H1 (cell line): ENCODE measurements at regions not wholly inside any gene's neighbourhood (a gene's known extent, or its start where the extent isn't known, plus 50 kb on each side); places are given as distances from the start of the nearest gene placed in this dataset.

Experiments used
- CTCF ChIA-PET: fragments of 300-600 bp; sonication (Branson Sonifier 250); formaldehyde crosslinking; loops from one replicate; lab custom pipeline; 2021; ENCODE audit not compliant: partially characterized antibody; lab: Charles Lee
- POLR2A ChIA-PET: fragments of 300-600 bp; sonication (Branson Sonifier 250); formaldehyde crosslinking; loops from one replicate; lab custom pipeline; 2021; ENCODE audit warnings: inconsistent platforms; ENCODE audit not compliant: partially characterized antibody; lab: Charles Lee
- DNase-seq, 2 experiments: peaks; one replicate each; pipeline versions ENCODE4 v3.0.0 to v3.0.0-alpha.2; 2010 to 2022; ENCODE audit warnings: low spot score in 2 of 2, low read depth in 1 of 2, mixed read lengths in 1 of 2
- FAIRE-seq: peaks from 2 replicates; lab custom pipeline; 2011; peaks lifted over from hg19 to GRCh38; lab: Jason Lieb, UNC
- H2AFZ ChIP-seq: 2 replicates; pipeline ENCODE4 v1.8.1; 2012; ENCODE audit warnings: low read length, inconsistent platforms
- H2AK5ac ChIP-seq: 2 replicates; pipeline ENCODE4 v1.6.1; 2013; ENCODE audit warnings: low read depth, low read length
- H2BK120ac ChIP-seq: replicated peaks from 2 replicates; pipeline ENCODE3; 2013; ENCODE audit warnings: low read depth, low read length, inconsistent platforms
- H2BK12ac ChIP-seq: 2 replicates; pipeline ENCODE4 v1.6.1; 2013; ENCODE audit warnings: low read depth, low read length
- H2BK15ac ChIP-seq: 2 replicates; pipeline ENCODE4 v1.6.1; 2013; ENCODE audit warnings: low read length
- H2BK20ac ChIP-seq: 2 replicates; pipeline ENCODE4 v1.6.1; 2013; ENCODE audit warnings: low read length
- H2BK5ac ChIP-seq: 2 replicates; pipeline ENCODE4 v1.6.1; 2013; ENCODE audit warnings: low read depth, low read length
- H3K14ac ChIP-seq: 2 replicates; pipeline ENCODE4 v1.6.1; 2013; ENCODE audit warnings: inconsistent platforms; ENCODE audit not compliant: insufficient read length
- H3K18ac ChIP-seq: 2 replicates; pipeline ENCODE4 v1.6.1; 2013; ENCODE audit warnings: low read length; ENCODE audit errors: extremely low read depth
- H3K23ac ChIP-seq: 2 replicates; pipeline ENCODE4 v1.6.1; 2013; ENCODE audit warnings: inconsistent platforms; ENCODE audit not compliant: insufficient read length
- H3K23me2 ChIP-seq: 2 replicates; pipeline ENCODE4 v1.6.1; 2013; ENCODE audit warnings: low read depth, low read length
- H3K27ac ChIP-seq: 2 replicates; pipeline ENCODE4 v1.6.1; 2011; ENCODE audit warnings: low read depth, low read length, inconsistent platforms
- H3K27me3 ChIP-seq, 4 experiments: replicated peaks in 1 of 4; 1 replicate in 1 of 4; 2 replicates in 3 of 4; pipeline versions ENCODE4 v1.6.1 to v1.8.1; 2011 to 2013; ENCODE audit warnings: low read length in 3 of 4, mild to moderate bottlenecking in 3 of 4, inconsistent platforms in 2 of 4, mixed read lengths in 2 of 4, moderate library complexity in 1 of 4; ENCODE audit not compliant: control insufficient read depth in 3 of 4, insufficient read depth in 3 of 4; ENCODE audit errors: extremely low read depth in 1 of 4
- H3K36me3 ChIP-seq, 4 experiments: 2 replicates each; pipeline versions ENCODE4 v1.6.1 to v1.8.1; 2011 to 2013; ENCODE audit warnings: mild to moderate bottlenecking in 4 of 4, low read length in 3 of 4, moderate library complexity in 2 of 4, control low read depth in 1 of 4, inconsistent platforms in 1 of 4; ENCODE audit not compliant: insufficient read depth in 4 of 4, control insufficient read depth in 2 of 4
- H3K4ac ChIP-seq: replicated peaks from 2 replicates; pipeline ENCODE3; 2013; ENCODE audit warnings: low read length, low read depth, mixed read lengths, inconsistent platforms; ENCODE audit not compliant: insufficient read length
- H3K4me1 ChIP-seq, 4 experiments: replicated peaks in 1 of 4; 1 replicate in 1 of 4; 2 replicates in 3 of 4; pipeline versions ENCODE4 v1.6.1 to v1.8.1; 2011 to 2013; ENCODE audit warnings: low read length in 3 of 4, inconsistent platforms in 2 of 4, mixed read lengths in 1 of 4; ENCODE audit not compliant: insufficient read depth in 4 of 4, control insufficient read depth in 3 of 4
- H3K4me2 ChIP-seq, 2 experiments: 2 replicates each; pipeline versions ENCODE4 v1.6.1 to v1.8.1; 2011 to 2013; ENCODE audit warnings: low read depth in 2 of 2, low read length in 2 of 2, control low read depth in 1 of 2, inconsistent platforms in 1 of 2, mild to moderate bottlenecking in 1 of 2; ENCODE audit not compliant: insufficient read depth in 1 of 2
- H3K4me3 ChIP-seq, 4 experiments: fragments of 200-600, 300-600 bp in 1 of 4; sonication (generic), shearing (Covaris generic), sonication (Bioruptor Twin) in 1 of 4; 2 replicates each; pipeline versions ENCODE4 v1.5.1 to v1.8.1; 2011 to 2016; ENCODE audit warnings: low read length in 4 of 4, low read depth in 3 of 4, control low read depth in 2 of 4, inconsistent platforms in 2 of 4, mild to moderate bottlenecking in 2 of 4, mixed read lengths in 1 of 4, moderate library complexity in 1 of 4; ENCODE audit not compliant: insufficient read depth in 2 of 4; ENCODE audit errors: extremely low read depth in 1 of 4
- H3K56ac ChIP-seq: replicated peaks from 2 replicates; pipeline ENCODE3; 2013; ENCODE audit warnings: low read depth, mild to moderate bottlenecking, mixed read lengths, low read length, inconsistent platforms; ENCODE audit not compliant: insufficient read length
- H3K79me1 ChIP-seq: 2 replicates; pipeline ENCODE4 v1.6.1; 2013; ENCODE audit warnings: low read depth, low read length, control low read depth
- H3K79me2 ChIP-seq, 2 experiments: 2 replicates each; pipeline versions ENCODE4 v1.6.1 to v1.8.1; 2012 to 2013; ENCODE audit warnings: low read length in 2 of 2, mild to moderate bottlenecking in 2 of 2, inconsistent platforms in 1 of 2; ENCODE audit not compliant: insufficient read depth in 2 of 2, control insufficient read depth in 1 of 2
- H3K9ac ChIP-seq, 4 experiments: replicated peaks in 1 of 4; 1 replicate in 1 of 4; 2 replicates in 3 of 4; pipeline versions ENCODE4 v1.6.1 to v1.8.1; 2011 to 2013; ENCODE audit warnings: low read depth in 3 of 4, low read length in 3 of 4, control low read depth in 2 of 4, mild to moderate bottlenecking in 2 of 4, moderate library complexity in 2 of 4, inconsistent platforms in 1 of 4; ENCODE audit errors: extremely low read depth in 1 of 4
- H3K9me3 ChIP-seq, 2 experiments: 2 replicates each; pipeline versions ENCODE4 v1.6.1 to v1.8.1; 2012 to 2013; ENCODE audit warnings: mild to moderate bottlenecking in 2 of 2, moderate library complexity in 2 of 2, control low read depth in 1 of 2, inconsistent platforms in 1 of 2, low read depth in 1 of 2, low read length in 1 of 2, mixed read lengths in 1 of 2; ENCODE audit not compliant: insufficient read depth in 2 of 2
- H4K20me1 ChIP-seq, 2 experiments: replicated peaks in 1 of 2; 2 replicates each; pipeline versions ENCODE3 to v1.8.1; 2011 to 2013; ENCODE audit warnings: inconsistent platforms in 2 of 2, low read length in 2 of 2, mild to moderate bottlenecking in 1 of 2; ENCODE audit not compliant: insufficient read depth in 2 of 2, control insufficient read depth in 1 of 2
- H4K5ac ChIP-seq: 2 replicates; pipeline ENCODE4 v1.6.1; 2013; ENCODE audit warnings: low read length, low read depth, mixed read lengths, inconsistent platforms; ENCODE audit not compliant: insufficient read length
- H4K8ac ChIP-seq: 2 replicates; pipeline ENCODE4 v1.8.0; 2013; ENCODE audit warnings: mild to moderate bottlenecking, moderate library complexity, low read length, inconsistent platforms; ENCODE audit not compliant: insufficient read depth; ENCODE audit errors: extremely low read depth
- H4K91ac ChIP-seq: replicated peaks from 2 replicates; pipeline ENCODE3; 2013; ENCODE audit warnings: low read length, mixed read lengths, inconsistent platforms; ENCODE audit not compliant: insufficient read length
- ATF2 ChIP-seq: IDR thresholded peaks from 2 replicates; pipeline ENCODE4 v1.6.1; 2012; ENCODE audit warnings: low read length, inconsistent platforms
- BACH1 ChIP-seq: IDR thresholded peaks from 2 replicates; pipeline ENCODE4 v1.6.1; 2012; ENCODE audit warnings: low read length, improper control_type of control experiment
- BRCA1 ChIP-seq: IDR thresholded peaks from 2 replicates; pipeline ENCODE4 v1.6.1; 2012; ENCODE audit warnings: low read depth, low read length, improper control_type of control experiment
- GTF2F1 ChIP-seq: IDR thresholded peaks from 2 replicates; pipeline ENCODE4 v1.6.1; 2012; ENCODE audit warnings: low read depth, low read length, improper control_type of control experiment, borderline replicate concordance
- NANOG ChIP-seq: IDR thresholded peaks from 2 replicates; pipeline ENCODE4 v1.6.1; 2011; ENCODE audit warnings: low read length, low read depth, mild to moderate bottlenecking, inconsistent platforms; ENCODE audit not compliant: insufficient read depth, poor library complexity, severe bottlenecking
- NRF1 ChIP-seq: IDR thresholded peaks from 2 replicates; pipeline ENCODE4 v1.6.1; 2011; ENCODE audit warnings: mild to moderate bottlenecking, low read depth, low read length, improper control_type of control experiment
- WGBS, 2 experiments: shearing (Covaris generic) in 1 of 2; methylation state at CpG; one replicate each; pipeline versions ENCODE4 v1.1.6 to v1.1.7; 2013 to 2015; ENCODE audit warnings: low lambda C conversion rate in 2 of 2, mixed read lengths in 2 of 2, inconsistent platforms in 1 of 2, low coverage in 1 of 2, missing lambda C conversion rate in 1 of 2; ENCODE audit not compliant: insufficient replicate concordance in 2 of 2, insufficient coverage in 1 of 2, insufficient read length in 1 of 2; ENCODE audit errors: extremely low coverage in 1 of 2, missing lambda C conversion rate in 1 of 2; 5-methylcytosine and 5-hydroxymethylcytosine counted together

- H3K27me3 ChIP-seq = no peaks in the 10 kb centered on the region
- DNase-seq = no peak
- no peak overlapping the region for H2BK20ac ChIP-seq
- H3K4me3 ChIP-seq = no peak overlapping the region
- H4K91ac ChIP-seq = no peak overlapping the region
- H3K14ac ChIP-seq = no peak overlapping the region
- H3K9ac ChIP-seq = no peak overlapping the region
- H3K18ac ChIP-seq = no peak overlapping the region
- ChIA-PET CTCF (interaction anchor here (0.6 to 8.8 kb wide), 7 partner anchors 8 to 1166 kb away, joined by 3 to 64 read pairs (median 3); no protein-coding TSS in a partner anchor), POLR2A (no interaction called here)
- no peak overlapping the region for H2BK120ac ChIP-seq
- no peak overlapping the region for H4K5ac ChIP-seq
- H3K79me1 ChIP-seq = no peaks in the 10 kb centered on the region
- no peaks in the 10 kb centered on the region for H4K20me1 ChIP-seq
- no peak overlapping the region for H3K4ac ChIP-seq
- no peaks in the 10 kb centered on the region for H3K9me3 ChIP-seq
- 84% methylated on average over 3 of the region's 3 CpGs; no CpG with 5 or more reads in 1 of the 2 experiments for WGBS, 2 experiments
- H3K56ac ChIP-seq = no peak overlapping the region
- H3K4me1 ChIP-seq = no peaks in the 10 kb centered on the region
- no peak overlapping the region for H3K4me2 ChIP-seq
- H2BK5ac ChIP-seq = no peak overlapping the region
- H3K79me2 ChIP-seq = no peaks in the 10 kb centered on the region
- no peak overlapping the region for H4K8ac ChIP-seq
- H2BK12ac ChIP-seq = no peak overlapping the region
- H2AK5ac ChIP-seq = no peak overlapping the region
- no peak for FAIRE-seq
- H3K36me3 ChIP-seq = no peaks in the 10 kb centered on the region
- no peak overlapping the region for H2BK15ac ChIP-seq
- H3K23me2 ChIP-seq = no peaks in the 10 kb centered on the region
- H3K27ac ChIP-seq = no peak overlapping the region
- peak overlapping the region; percentile 54 for H2AFZ ChIP-seq
- H3K23ac ChIP-seq = no peak overlapping the region
- TF ChIP-seq BACH1 (no peak), GTF2F1 (no peak), NANOG (no peak), NRF1 (no peak), ATF2 (no peak), BRCA1 (no peak)
Observed at GRCh38 chr12:45124485-45125155, 73.7 kb upstream of the DBX2 start.
